ENCODE measurements at regions not wholly inside any gene's neighbourhood (a gene's known extent, or its start where the extent isn't known, plus 50 kb on each side); places are given as distances from the start of the nearest gene placed in this dataset.

DNA sequence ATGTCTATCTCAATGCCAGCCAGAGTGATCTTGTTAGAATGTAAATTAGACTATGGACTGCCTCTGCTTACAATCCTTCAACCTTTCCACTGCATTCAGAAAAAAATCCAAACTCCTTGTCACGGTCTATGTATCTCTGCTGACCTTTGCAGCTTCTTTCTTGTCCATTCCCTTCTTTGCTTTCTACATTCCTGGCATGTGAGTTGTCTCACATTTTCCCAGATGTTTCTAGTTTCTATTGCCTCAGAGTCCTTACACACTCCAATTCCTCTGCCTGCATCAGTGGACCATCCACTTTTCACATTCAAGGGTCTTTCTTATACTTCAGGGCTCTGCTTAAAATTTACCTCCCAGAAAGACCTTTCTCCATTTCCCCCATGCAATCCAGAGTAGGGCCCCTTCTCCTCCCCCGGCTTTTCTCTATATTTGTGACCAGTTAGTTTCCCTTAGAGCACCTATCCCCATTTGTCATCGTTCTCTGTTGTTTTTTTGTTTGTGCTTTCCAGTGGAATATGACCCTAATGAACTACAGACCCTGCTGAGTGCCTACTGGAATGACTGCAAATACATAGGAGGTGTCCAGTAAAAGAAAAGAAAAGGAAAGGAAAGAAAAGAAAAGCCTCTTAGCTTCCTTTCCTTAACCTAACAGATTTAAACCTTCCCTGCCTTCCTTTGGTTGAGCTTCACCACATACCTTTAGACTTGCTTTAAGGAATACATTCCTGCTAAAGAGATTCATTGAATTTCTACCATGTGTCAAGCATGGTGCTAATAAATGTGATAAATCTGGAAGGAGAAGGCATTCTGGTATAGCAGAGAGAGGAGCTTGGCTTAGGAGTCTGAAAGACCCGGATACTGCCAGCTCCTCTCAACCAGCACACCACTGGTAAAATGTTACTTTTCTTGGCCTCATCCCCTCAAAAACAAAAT is 102.0 kb downstream of the DIRAS3 start:
- no peak overlapping the region for H3K9ac ChIP-seq (ENCODE audit: low read length in 2 of 2)
- H3K36me3 ChIP-seq (ENCODE audit: control insufficient read depth in 2 of 2, insufficient read depth in 2 of 2, low read length in 2 of 2): no peaks in the 10 kb centered on the region
- no peaks in the 10 kb centered on the region for H3K9me3 ChIP-seq (ENCODE audit: control insufficient read depth in 2 of 2, low read length in 2 of 2)
- H3K4me1 ChIP-seq (ENCODE audit: control insufficient read depth, insufficient read depth, low read length): peaks cover 9% of the 10 kb centered on the region
- H3K27ac ChIP-seq (ENCODE audit: low read length): no peak overlapping the region
- no peaks in the 10 kb centered on the region for H3K27me3 ChIP-seq (ENCODE audit: control insufficient read depth in 1 of 2, insufficient read depth in 2 of 2, low read length in 2 of 2)
- H3K4me3 ChIP-seq (ENCODE audit: low read length in 2 of 2): no peak overlapping the region

DNA sequence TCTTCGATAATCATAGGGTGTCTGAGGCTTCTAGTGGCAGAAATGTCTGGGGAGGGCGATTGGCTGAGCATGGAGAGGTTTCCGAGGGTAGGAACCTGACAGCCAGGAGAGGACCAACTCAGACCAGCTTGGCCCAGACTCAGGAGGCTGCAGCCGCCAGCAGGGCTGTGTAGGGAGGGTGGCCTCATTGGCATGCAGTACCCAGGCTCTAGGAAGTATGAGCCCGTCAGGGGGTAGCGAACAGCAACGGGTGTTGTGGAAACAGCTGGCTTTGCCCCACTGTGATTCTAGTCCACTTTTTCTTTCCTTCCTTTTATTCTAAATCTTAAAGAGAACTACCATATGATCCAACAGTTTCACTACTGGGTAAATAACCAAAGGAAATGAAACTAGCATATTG is 103.3 kb downstream of the DIRAS3 start:
- Histone ChIP-seq H3K27ac (ENCODE audit: low read length) (no peak overlapping the region), H3K4me1 (ENCODE audit: control insufficient read depth, insufficient read depth, low read length) (peaks cover 9% of the 10 kb centered on the region), H3K9me3 (ENCODE audit: control insufficient read depth in 2 of 2, low read length in 2 of 2) (no peaks in the 10 kb centered on the region), H3K4me3 (ENCODE audit: low read length in 2 of 2) (no peak overlapping the region), H3K36me3 (ENCODE audit: control insufficient read depth in 2 of 2, insufficient read depth in 2 of 2, low read length in 2 of 2) (no peaks in the 10 kb centered on the region), H3K9ac (ENCODE audit: low read length in 2 of 2) (no peak overlapping the region), H3K27me3 (ENCODE audit: control insufficient read depth in 1 of 2, insufficient read depth in 2 of 2, low read length in 2 of 2) (no peaks in the 10 kb centered on the region)

DNA sequence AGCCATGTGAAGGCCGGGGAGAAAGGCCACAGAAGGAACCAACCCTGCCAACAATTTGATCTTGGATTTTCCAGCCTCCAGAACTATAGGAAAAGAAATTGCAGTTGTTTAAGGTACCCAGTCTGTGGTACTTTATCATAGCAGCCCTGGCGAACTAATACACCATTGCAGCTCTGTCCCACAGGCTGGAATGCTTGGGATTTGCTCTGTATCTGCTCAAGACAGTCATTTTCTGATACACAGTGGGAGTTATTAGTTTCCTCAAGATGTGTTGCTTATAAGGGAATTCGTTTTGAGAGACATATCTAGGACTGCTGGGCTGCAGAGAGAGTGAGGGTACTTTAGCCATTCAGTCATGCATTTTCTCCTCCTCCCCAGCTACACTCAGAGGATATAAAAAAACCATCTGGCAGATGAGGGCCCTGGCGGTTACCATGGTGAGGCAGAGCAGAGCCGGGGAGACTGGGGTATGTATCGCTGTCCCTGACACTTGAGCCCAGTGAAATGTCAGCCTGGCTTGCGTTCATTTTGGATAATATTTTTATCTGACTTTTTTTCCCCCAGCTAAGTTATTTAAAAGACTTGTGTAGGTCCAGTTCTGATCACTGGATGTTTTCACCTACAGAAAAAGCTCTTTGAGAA is 104.6 kb downstream of the DIRAS3 start:
- Histone ChIP-seq H3K9me3 (ENCODE audit: control insufficient read depth in 2 of 2, low read length in 2 of 2) (no peaks in the 10 kb centered on the region), H3K4me3 (ENCODE audit: low read length in 2 of 2) (no peak overlapping the region), H3K27ac (ENCODE audit: low read length) (peak overlapping the region; percentile 1), H3K9ac (ENCODE audit: low read length in 2 of 2) (no peak overlapping the region), H3K4me1 (ENCODE audit: control insufficient read depth, insufficient read depth, low read length) (peaks cover 9% of the 10 kb centered on the region), H3K36me3 (ENCODE audit: control insufficient read depth in 2 of 2, insufficient read depth in 2 of 2, low read length in 2 of 2) (no peaks in the 10 kb centered on the region), H3K27me3 (ENCODE audit: control insufficient read depth in 1 of 2, insufficient read depth in 2 of 2, low read length in 2 of 2) (no peaks in the 10 kb centered on the region)

DNA sequence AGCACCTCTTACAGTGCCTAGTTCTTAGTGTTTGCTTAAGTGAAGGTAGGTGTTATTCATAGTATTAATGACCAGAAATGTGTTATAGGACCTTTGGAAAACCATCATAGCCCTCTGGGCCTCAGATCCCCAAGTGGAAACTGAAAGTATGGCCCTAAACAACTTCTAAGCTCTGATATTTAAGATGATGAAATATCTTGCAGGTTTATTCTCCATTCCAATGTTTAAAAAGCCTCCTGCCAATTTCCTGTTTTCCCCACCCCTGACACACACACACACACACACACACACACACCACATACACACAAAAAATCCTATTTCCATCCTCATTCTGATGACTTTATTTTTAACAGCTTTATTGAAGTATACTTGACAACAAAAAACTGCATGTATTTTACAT is 108.2 kb downstream of the DIRAS3 start:
- Histone ChIP-seq H3K36me3 (ENCODE audit: control insufficient read depth in 2 of 2, insufficient read depth in 2 of 2, low read length in 2 of 2) (no peaks in the 10 kb centered on the region), H3K4me3 (ENCODE audit: low read length in 2 of 2) (no peak overlapping the region), H3K27ac (ENCODE audit: low read length) (no peak overlapping the region), H3K27me3 (ENCODE audit: control insufficient read depth in 1 of 2, insufficient read depth in 2 of 2, low read length in 2 of 2) (no peaks in the 10 kb centered on the region), H3K4me1 (ENCODE audit: control insufficient read depth, insufficient read depth, low read length) (peaks cover 16% of the 10 kb centered on the region), H3K9me3 (ENCODE audit: control insufficient read depth in 2 of 2, low read length in 2 of 2) (no peaks in the 10 kb centered on the region), H3K9ac (ENCODE audit: low read length in 2 of 2) (no peak overlapping the region)

DNA sequence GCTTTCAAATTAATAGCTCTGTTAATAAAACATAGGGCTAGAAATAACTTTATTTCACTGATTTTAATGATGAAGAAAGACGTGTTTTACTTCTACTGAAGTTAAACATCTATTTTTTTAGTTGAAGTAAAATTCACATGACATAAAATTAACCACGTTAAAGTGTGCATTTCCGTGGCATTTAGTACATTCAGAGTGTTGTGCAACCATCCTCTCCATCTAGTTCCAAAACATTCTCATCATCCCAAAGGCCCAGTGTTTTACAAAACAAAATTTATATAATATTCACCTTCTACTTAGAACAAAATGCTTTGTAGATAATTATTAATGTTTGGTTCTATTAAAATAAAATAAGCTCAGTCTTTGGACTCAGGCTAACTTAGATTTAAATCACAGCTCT is 108.5 kb upstream of the GNG12 start:
- Histone ChIP-seq H3K4me3 (ENCODE audit: low read length in 2 of 2) (no peak overlapping the region), H3K9ac (ENCODE audit: low read length in 2 of 2) (no peak overlapping the region), H3K4me1 (ENCODE audit: control insufficient read depth, insufficient read depth, low read length) (peaks cover 13% of the 10 kb centered on the region), H3K36me3 (ENCODE audit: control insufficient read depth in 2 of 2, insufficient read depth in 2 of 2, low read length in 2 of 2) (no peaks in the 10 kb centered on the region), H3K27ac (ENCODE audit: low read length) (no peak overlapping the region), H3K27me3 (ENCODE audit: control insufficient read depth in 1 of 2, insufficient read depth in 2 of 2, low read length in 2 of 2) (no peaks in the 10 kb centered on the region), H3K9me3 (ENCODE audit: control insufficient read depth in 2 of 2, low read length in 2 of 2) (no peaks in the 10 kb centered on the region)

DNA sequence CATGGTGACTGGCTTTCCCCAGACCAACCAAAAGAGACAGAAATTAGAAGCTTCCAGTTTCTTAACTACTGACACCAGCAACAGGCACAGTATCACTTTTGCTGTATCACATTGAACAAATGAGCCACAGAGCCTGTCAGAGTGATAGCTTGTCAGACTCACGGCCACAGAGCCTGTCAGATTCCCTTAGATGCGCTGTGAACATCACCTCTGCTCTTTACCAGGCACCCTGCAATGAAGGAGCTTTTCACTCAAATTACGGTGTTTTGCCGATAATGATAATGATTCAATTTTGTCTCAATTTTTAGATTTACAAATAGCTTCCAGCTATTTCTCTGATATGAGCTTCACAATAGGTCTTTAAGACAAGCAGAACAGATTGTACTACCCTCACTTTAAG is 107.9 kb upstream of the GNG12 start:
- Histone ChIP-seq H3K9ac (ENCODE audit: low read length in 2 of 2) (no peak overlapping the region), H3K36me3 (ENCODE audit: control insufficient read depth in 2 of 2, insufficient read depth in 2 of 2, low read length in 2 of 2) (no peaks in the 10 kb centered on the region), H3K4me1 (ENCODE audit: control insufficient read depth, insufficient read depth, low read length) (peaks cover 13% of the 10 kb centered on the region), H3K27ac (ENCODE audit: low read length) (no peak overlapping the region), H3K4me3 (ENCODE audit: low read length in 2 of 2) (no peak overlapping the region), H3K27me3 (ENCODE audit: control insufficient read depth in 1 of 2, insufficient read depth in 2 of 2, low read length in 2 of 2) (no peaks in the 10 kb centered on the region), H3K9me3 (ENCODE audit: control insufficient read depth in 2 of 2, low read length in 2 of 2) (no peaks in the 10 kb centered on the region)

DNA sequence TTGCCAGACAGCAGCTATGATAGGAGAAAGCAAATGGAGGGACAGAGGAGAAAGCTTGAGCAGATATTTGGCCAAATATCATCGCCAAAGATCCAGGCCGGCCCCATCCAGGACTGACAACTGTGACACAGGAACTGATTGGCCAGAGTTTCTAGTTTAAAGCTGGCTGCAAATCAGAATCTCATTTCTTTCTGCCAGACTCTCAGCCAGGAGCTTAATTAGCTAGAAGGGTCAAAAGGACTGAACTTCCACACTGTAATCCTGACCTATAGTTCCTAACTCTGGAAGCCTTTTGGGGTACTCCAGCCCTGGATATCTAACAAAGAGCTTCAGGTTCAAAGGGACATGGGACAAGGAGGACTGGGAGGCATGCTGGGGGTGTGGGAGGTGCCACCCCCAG is 106.7 kb upstream of the GNG12 start:
- Histone ChIP-seq H3K27me3 (ENCODE audit: control insufficient read depth in 1 of 2, insufficient read depth in 2 of 2, low read length in 2 of 2) (no peaks in the 10 kb centered on the region), H3K9ac (ENCODE audit: low read length in 2 of 2) (no peak overlapping the region), H3K4me3 (ENCODE audit: low read length in 2 of 2) (no peak overlapping the region), H3K9me3 (ENCODE audit: control insufficient read depth in 2 of 2, low read length in 2 of 2) (no peaks in the 10 kb centered on the region), H3K27ac (ENCODE audit: low read length) (no peak overlapping the region), H3K36me3 (ENCODE audit: control insufficient read depth in 2 of 2, insufficient read depth in 2 of 2, low read length in 2 of 2) (no peaks in the 10 kb centered on the region), H3K4me1 (ENCODE audit: control insufficient read depth, insufficient read depth, low read length) (peaks cover 6% of the 10 kb centered on the region)

DNA sequence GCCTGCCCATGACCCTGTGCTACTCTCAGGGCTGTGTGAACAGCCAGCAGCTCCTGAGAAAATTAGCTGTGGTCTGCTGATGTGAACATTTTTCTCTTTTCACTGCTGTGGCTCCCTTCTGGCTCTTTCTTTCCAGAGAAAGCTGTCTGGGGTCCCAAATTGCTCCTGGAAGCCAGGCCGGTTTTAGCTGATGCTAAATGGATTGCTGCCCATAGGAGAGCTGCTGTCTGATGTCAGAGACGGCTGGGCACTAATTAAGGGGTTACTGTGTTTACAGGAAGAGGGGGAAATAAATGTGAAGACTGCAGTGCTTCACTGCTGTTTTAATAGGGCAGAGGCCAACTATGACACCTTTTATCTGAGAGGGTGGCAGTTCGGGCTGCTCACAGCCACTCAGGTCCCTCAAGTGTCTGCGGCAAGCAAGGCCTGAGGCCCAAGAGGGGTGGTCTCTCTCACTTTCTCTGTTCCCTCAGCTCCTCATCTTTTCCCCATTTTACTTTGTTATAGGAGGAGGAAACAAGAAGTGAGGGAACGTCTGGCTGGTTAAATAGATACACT is 106.0 kb upstream of the GNG12 start:
- Histone ChIP-seq H3K4me1 (ENCODE audit: control insufficient read depth, insufficient read depth, low read length) (peaks cover 6% of the 10 kb centered on the region), H3K27ac (ENCODE audit: low read length) (no peak overlapping the region), H3K27me3 (ENCODE audit: control insufficient read depth in 1 of 2, insufficient read depth in 2 of 2, low read length in 2 of 2) (no peaks in the 10 kb centered on the region), H3K4me3 (ENCODE audit: low read length in 2 of 2) (no peak overlapping the region), H3K36me3 (ENCODE audit: control insufficient read depth in 2 of 2, insufficient read depth in 2 of 2, low read length in 2 of 2) (no peaks in the 10 kb centered on the region), H3K9me3 (ENCODE audit: control insufficient read depth in 2 of 2, low read length in 2 of 2) (no peaks in the 10 kb centered on the region), H3K9ac (ENCODE audit: low read length in 2 of 2) (no peak overlapping the region)

DNA sequence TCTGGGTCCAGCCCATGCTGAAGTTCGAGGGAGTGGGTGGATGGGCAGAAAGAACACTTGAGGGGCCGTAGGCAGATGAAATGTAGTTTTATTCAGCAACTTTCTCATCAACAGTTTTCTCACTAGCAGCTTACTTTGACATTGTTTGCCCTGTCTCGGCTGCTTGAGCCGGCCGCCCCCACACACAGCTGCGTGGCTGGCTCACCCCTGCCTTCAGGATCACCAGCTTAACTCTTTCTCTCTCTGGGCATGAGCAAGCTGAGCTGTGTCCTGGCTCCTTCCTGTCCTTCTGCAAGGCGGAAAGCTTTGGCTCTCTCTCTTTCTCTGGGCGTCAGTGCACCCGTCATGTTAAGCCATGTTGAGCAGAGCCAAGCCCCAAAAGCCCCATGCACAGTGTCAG is 104.4 kb upstream of the GNG12 start:
- no peak overlapping the region for H3K9ac ChIP-seq (ENCODE audit: low read length in 2 of 2)
- peaks cover 6% of the 10 kb centered on the region for H3K4me1 ChIP-seq (ENCODE audit: control insufficient read depth, insufficient read depth, low read length)
- H3K27ac ChIP-seq (ENCODE audit: low read length): no peak overlapping the region
- H3K4me3 ChIP-seq (ENCODE audit: low read length in 2 of 2): no peak overlapping the region
- H3K27me3 ChIP-seq (ENCODE audit: control insufficient read depth in 1 of 2, insufficient read depth in 2 of 2, low read length in 2 of 2): no peaks in the 10 kb centered on the region
- H3K36me3 ChIP-seq (ENCODE audit: control insufficient read depth in 2 of 2, insufficient read depth in 2 of 2, low read length in 2 of 2): no peaks in the 10 kb centered on the region
- H3K9me3 ChIP-seq (ENCODE audit: control insufficient read depth in 2 of 2, low read length in 2 of 2): no peaks in the 10 kb centered on the region

DNA sequence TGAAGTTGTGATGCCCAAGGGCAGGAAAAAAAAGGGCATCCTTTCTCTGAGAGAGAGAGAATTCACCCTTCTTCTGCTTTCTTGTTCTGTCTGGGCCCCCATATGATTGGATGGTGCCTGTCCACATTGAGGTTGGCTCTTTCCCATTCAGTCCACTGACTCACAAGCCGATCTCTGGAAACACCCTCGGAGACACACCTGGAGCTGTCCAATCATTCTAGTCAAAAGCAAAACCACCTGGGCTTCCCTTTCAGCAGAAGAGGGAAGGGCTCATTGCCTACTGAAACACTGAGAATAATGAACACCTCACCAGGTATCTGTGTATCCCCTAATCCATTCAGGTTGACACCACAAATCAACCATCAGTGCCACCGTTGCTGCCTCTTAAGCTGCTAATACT is 103.7 kb upstream of the GNG12 start:
- Histone ChIP-seq H3K4me3 (ENCODE audit: low read length in 2 of 2) (no peak overlapping the region), H3K9me3 (ENCODE audit: control insufficient read depth in 2 of 2, low read length in 2 of 2) (no peaks in the 10 kb centered on the region), H3K27ac (ENCODE audit: low read length) (no peak overlapping the region), H3K27me3 (ENCODE audit: control insufficient read depth in 1 of 2, insufficient read depth in 2 of 2, low read length in 2 of 2) (no peaks in the 10 kb centered on the region), H3K4me1 (ENCODE audit: control insufficient read depth, insufficient read depth, low read length) (peaks cover 6% of the 10 kb centered on the region), H3K36me3 (ENCODE audit: control insufficient read depth in 2 of 2, insufficient read depth in 2 of 2, low read length in 2 of 2) (no peaks in the 10 kb centered on the region), H3K9ac (ENCODE audit: low read length in 2 of 2) (no peak overlapping the region)

DNA sequence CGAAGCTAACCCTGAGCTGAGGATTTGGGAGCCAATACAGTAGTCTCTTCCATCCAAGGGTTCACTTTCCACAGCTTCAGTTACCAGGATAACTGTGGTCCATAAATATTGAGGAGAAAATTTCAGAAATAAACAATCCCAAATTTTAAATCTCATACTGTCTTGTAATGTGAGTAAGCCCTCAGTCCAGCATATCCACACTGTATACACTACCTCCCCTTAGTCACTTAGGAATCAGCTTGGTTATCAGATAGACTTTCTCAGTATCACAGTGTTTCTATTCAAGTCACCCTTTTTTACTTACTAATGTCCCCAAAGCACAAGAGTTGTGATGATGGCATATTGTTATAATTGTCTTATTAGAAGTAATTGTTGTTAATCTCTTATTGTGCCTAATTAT is 102.3 kb upstream of the GNG12 start:
- no peak overlapping the region for H3K27ac ChIP-seq (ENCODE audit: low read length)
- H3K4me3 ChIP-seq (ENCODE audit: low read length in 2 of 2): no peak overlapping the region
- no peaks in the 10 kb centered on the region for H3K27me3 ChIP-seq (ENCODE audit: control insufficient read depth in 1 of 2, insufficient read depth in 2 of 2, low read length in 2 of 2)
- H3K9me3 ChIP-seq (ENCODE audit: control insufficient read depth in 2 of 2, low read length in 2 of 2): no peaks in the 10 kb centered on the region
- H3K4me1 ChIP-seq (ENCODE audit: control insufficient read depth, insufficient read depth, low read length): peaks cover 6% of the 10 kb centered on the region
- no peak overlapping the region for H3K9ac ChIP-seq (ENCODE audit: low read length in 2 of 2)
- no peaks in the 10 kb centered on the region for H3K36me3 ChIP-seq (ENCODE audit: control insufficient read depth in 2 of 2, insufficient read depth in 2 of 2, low read length in 2 of 2)
